ENCODE measurements at regions not wholly inside any gene's neighbourhood (a gene's known extent, or its start where the extent isn't known, plus 50 kb on each side); places are given as distances from the start of the nearest gene placed in this dataset.
A peak's percentile ranks its signal among the peaks of the same experiment; 100 is the strongest.
"Not testable (repeated sequence)": the region's sequence is repeated elsewhere in the genome, so short reads cannot be mapped to it uniquely, and the experiment has no call there.

DNA sequence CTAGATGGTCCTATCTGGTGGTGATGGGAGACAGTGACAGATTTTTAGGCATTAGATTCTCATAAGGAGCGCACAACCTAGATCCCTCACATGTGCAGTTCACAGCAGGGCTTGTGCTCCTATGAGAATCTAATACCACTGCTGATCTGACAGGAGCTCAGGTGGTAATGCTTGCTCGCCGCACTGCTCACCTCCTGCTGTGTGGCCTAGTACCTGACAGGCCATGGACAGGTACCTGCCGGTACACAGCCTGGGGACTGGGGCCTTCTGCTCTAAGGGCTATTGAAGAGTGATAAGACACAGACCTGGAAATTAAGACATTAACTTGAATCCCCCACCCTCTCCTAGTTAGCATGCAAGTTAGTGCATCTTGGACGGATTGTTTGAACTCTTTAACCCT, 64.4 kb downstream of the KLRB1 start:
- DNase-seq (ENCODE audit: low spot score in 2 of 2); H3K4me3 ChIP-seq (ENCODE audit: low read depth, poor library complexity, severe bottlenecking); intact Hi-C loops (cut with DNase I; ENCODE audit: low total_unique reads): not testable (repeated sequence)
- 86 to 90% methylated on average over 5 of the region's 5 CpGs for WGBS, 2 donors

GRCh38 chr12:9542827-9543226, 64.9 kb downstream of the KLRB1 start:
- intact Hi-C loops (cut with DNase I; ENCODE audit: low total_unique reads); DNase-seq (ENCODE audit: low spot score in 2 of 2); H3K4me3 ChIP-seq (ENCODE audit: low read depth, poor library complexity, severe bottlenecking): not testable (repeated sequence)
- WGBS, 2 donors = 83 to 92% methylated on average over 3 of the region's 3 CpGs

GRCh38 chr12:9515925-9516324, 91.8 kb downstream of the KLRB1 start:
- H3K4me3 ChIP-seq (ENCODE audit: low read depth, poor library complexity, severe bottlenecking); DNase-seq (ENCODE audit: low spot score in 2 of 2); intact Hi-C loops (cut with DNase I; ENCODE audit: low total_unique reads): not testable (repeated sequence)
- 77 to 83% methylated on average over 1 of the region's 1 CpG for WGBS, 2 donors

GRCh38 chr12:9512695-9513094, 95.0 kb downstream of the KLRB1 start:
- WGBS, 2 donors = 89 to 94% methylated on average over 5 of the region's 5 CpGs
- H3K4me3 ChIP-seq (ENCODE audit: low read depth, poor library complexity, severe bottlenecking); DNase-seq (ENCODE audit: low spot score in 2 of 2); intact Hi-C loops (cut with DNase I; ENCODE audit: low total_unique reads): not testable (repeated sequence)

- WGBS, 2 donors = 93 to 97% methylated on average over 1 of the region's 1 CpG
- intact Hi-C loops (cut with DNase I; ENCODE audit: low total_unique reads); DNase-seq (ENCODE audit: low spot score in 2 of 2): not testable (repeated sequence)
These were observed 97.2 kb downstream of the KLRB1 start for GRCh38 chr12:9510392-9511011.

GRCh38 chr12:9509464-9510161, 98.1 kb downstream of the KLRB1 start:
- 17 to 23% methylated on average over 3 of the region's 3 CpGs for WGBS, 2 donors
- intact Hi-C loops (cut with DNase I; ENCODE audit: low total_unique reads) = no loop called here
- DNase-seq (ENCODE audit: low spot score in 2 of 2) = peak in 1 of 2 donors; percentile 44
- H3K4me3 ChIP-seq (ENCODE audit: low read depth, poor library complexity, severe bottlenecking) = no peak overlapping the region
- TF ChIP-seq, protein P1, sequence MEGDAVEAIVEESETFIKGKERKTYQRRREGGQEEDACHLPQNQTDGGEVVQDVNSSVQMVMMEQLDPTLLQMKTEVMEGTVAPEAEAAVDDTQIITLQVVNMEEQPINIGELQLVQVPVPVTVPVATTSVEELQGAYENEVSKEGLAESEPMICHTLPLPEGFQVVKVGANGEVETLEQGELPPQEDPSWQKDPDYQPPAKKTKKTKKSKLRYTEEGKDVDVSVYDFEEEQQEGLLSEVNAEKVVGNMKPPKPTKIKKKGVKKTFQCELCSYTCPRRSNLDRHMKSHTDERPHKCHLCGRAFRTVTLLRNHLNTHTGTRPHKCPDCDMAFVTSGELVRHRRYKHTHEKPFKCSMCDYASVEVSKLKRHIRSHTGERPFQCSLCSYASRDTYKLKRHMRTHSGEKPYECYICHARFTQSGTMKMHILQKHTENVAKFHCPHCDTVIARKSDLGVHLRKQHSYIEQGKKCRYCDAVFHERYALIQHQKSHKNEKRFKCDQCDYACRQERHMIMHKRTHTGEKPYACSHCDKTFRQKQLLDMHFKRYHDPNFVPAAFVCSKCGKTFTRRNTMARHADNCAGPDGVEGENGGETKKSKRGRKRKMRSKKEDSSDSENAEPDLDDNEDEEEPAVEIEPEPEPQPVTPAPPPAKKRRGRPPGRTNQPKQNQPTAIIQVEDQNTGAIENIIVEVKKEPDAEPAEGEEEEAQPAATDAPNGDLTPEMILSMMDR (IDR thresholded peaks at IDR 0.05) = no peak
- no peak for TF ChIP-seq POLR2A (IDR thresholded peaks at IDR 0.05)

More at GRCh38 chr12:9510392-9511011, 97.2 kb downstream of the KLRB1 start:
- not testable (repeated sequence) for H3K4me3 ChIP-seq (ENCODE audit: low read depth, poor library complexity, severe bottlenecking)

DNA sequence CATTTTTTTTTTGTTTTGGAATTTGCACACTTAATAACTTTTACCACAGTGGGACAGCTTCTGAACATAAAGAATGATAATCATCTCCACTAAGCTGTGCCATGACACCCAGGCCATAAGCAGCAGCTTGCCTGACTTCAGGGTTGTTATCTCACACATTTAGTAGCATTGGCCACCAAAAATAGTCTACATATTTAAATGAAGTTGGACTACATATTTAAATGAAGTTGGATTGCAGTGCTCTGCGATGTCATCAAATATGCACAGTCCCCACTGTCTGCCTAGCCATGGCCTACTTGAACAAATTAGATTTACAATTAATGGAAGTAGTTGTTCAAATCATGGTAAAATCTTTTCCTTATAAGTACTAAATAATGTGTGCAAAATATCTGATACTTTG, 101.0 kb downstream of the KLRB1 start:
- no peak for DNase-seq (ENCODE audit: low spot score in 2 of 2)
- 90 to 94% methylated on average over 1 of the region's 1 CpG for WGBS, 2 donors
- no peak for TF ChIP-seq POLR2A (IDR thresholded peaks at IDR 0.05)
- TF ChIP-seq, protein P1 (IDR thresholded peaks at IDR 0.05) = no peak
- intact Hi-C loops (cut with DNase I; ENCODE audit: low total_unique reads) = no loop called here
- no peak overlapping the region for H3K4me3 ChIP-seq (ENCODE audit: low read depth, poor library complexity, severe bottlenecking)

DNA sequence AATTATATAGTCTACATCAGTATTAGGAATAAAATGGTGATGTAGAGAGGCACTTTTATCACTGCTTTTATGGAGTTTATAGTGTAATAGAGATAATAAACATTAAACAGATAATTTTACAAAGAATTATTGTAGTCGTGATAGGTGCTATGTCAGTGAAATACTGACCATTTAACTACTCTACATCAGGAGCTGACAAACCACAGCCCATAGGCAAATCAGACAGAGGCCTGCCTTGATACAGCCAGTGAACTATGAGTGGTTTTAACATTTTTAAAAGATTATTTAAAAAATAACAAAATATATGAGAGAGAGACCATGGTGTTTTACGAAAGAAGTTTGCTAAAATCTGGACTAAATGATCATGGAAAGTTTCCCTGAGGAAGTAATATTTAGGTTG, 104.3 kb downstream of the KLRB1 start:
- DNase-seq (ENCODE audit: low spot score in 2 of 2); intact Hi-C loops (cut with DNase I; ENCODE audit: low total_unique reads); H3K4me3 ChIP-seq (ENCODE audit: low read depth, poor library complexity, severe bottlenecking): not testable (repeated sequence)
- 88 to 92% methylated on average over 2 of the region's 2 CpGs for WGBS, 2 donors

DNA sequence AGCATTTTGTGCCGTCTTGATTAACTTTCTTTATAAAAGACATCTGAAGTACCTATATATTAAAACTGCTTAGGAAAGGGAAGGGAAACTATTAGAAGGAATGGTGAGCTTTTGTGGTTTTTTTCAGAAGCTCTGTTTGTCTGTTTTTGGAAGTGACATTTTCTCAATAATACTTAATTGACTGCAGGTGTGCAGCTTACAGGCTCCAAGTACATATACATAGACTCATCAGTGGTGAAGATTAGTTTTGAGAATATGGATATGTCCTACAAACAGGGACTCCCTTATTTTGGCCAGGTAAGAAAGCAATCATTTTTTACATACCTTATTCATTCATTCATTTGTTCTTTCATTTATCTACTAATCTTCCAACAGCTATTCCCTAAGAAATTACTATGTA, 104.9 kb downstream of the KLRB1 start:
- intact Hi-C loops (cut with DNase I; ENCODE audit: low total_unique reads); H3K4me3 ChIP-seq (ENCODE audit: low read depth, poor library complexity, severe bottlenecking); DNase-seq (ENCODE audit: low spot score in 2 of 2): not testable (repeated sequence)
- 75 to 76% methylated on average over 1 of the region's 1 CpG for WGBS, 2 donors

GRCh38 chr12:9493325-9493724, 114.4 kb downstream of the KLRB1 start:
- H3K4me3 ChIP-seq (ENCODE audit: low read depth, poor library complexity, severe bottlenecking); intact Hi-C loops (cut with DNase I; ENCODE audit: low total_unique reads); DNase-seq (ENCODE audit: low spot score in 2 of 2): not testable (repeated sequence)

DNA sequence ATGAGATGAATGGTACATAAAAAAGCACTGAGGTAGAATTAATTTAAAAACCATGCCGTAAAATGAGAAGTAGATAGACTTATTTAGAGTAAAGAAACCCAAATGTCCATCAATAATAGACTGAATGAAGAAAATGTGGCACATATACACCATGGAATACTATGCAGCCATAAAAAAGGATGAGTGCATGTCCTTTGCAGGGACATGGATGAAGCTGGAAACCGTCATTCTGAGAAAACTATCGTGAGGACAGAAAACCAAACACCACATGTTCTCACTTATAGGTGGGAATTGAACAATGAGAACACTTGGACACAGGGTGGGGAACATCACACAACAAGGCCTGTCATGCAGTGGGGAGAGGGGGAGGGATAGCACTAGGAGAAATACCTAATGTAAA, 126.4 kb downstream of the KLRB1 start:
- intact Hi-C loops (cut with DNase I; ENCODE audit: low total_unique reads); H3K4me3 ChIP-seq (ENCODE audit: low read depth, poor library complexity, severe bottlenecking); DNase-seq (ENCODE audit: low spot score in 2 of 2): not testable (repeated sequence)
- WGBS, 2 donors = 91 to 100% methylated on average over 3 of the region's 3 CpGs

DNA sequence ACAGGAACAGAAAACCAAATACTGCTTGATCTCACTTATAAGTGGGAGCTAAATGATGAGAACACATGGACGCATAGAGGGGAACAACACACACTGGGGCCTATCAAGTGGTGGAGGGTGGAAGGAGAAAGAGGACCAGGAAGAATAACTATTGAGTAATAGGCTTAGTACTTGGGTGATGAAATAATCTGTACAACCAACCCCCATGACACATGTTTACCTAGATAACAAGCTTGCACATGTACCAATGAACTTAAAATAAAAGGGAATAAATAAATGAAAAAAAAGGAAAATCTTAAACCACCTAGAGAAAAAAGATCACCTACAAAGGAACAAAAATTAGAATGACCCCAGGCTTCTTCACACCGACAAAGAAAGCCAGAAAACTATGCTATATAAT, 133.5 kb downstream of the KLRB1 start:
- H3K4me3 ChIP-seq (ENCODE audit: low read depth, poor library complexity, severe bottlenecking); intact Hi-C loops (cut with DNase I; ENCODE audit: low total_unique reads); DNase-seq (ENCODE audit: low spot score in 2 of 2): not testable (repeated sequence)
- 75 to 91% methylated on average over 2 of the region's 2 CpGs for WGBS, 2 donors

DNA sequence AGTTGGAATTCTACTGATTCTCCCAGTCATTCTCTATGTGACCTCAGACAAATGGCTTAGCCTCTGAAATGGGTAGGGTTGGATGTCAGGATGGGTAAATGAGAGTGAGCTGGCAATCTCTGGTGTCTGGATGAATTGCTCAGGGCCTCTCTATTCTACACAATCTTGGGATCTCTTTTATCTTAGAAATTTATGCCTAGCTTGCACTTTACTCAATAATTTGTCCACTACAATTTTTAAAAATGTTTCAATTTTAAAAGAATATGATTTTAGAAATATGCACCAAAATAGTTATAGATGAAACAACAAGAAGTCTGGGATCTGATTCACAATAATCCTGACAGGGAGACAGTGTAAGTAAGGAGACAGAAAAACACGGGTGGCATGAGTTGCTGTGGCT, 134.1 kb downstream of the KLRB1 start:
- intact Hi-C loops (cut with DNase I; ENCODE audit: low total_unique reads); DNase-seq (ENCODE audit: low spot score in 2 of 2); H3K4me3 ChIP-seq (ENCODE audit: low read depth, poor library complexity, severe bottlenecking): not testable (repeated sequence)
- WGBS, 2 donors = 91 to 100% methylated on average over 1 of the region's 1 CpG
